ENCODE measurements at regions not wholly inside any gene's neighbourhood (a gene's known extent, or its start where the extent isn't known, plus 50 kb on each side); places are given as distances from the start of the nearest gene placed in this dataset.

- no peaks in the 10 kb centered on the region for H3K36me3 ChIP-seq (ENCODE audit: insufficient read depth)
- H3K79me2 ChIP-seq (replicated peaks; ENCODE audit: insufficient read depth) = no peaks in the 10 kb centered on the region
- H3F3A ChIP-seq (replicated peaks; ENCODE audit: low read depth) = no peaks in the 10 kb centered on the region
- H3K27me3 ChIP-seq (ENCODE audit: insufficient read depth) = no peaks in the 10 kb centered on the region
- Mint-ChIP-seq H3K27me3 (ENCODE audit: insufficient read depth, low read depth, poor library complexity) (peaks cover 3% of the 10 kb centered on the region), H3K27ac (no peak overlapping the region), H3K9me3 (no peaks in the 10 kb centered on the region), H3K36me3 (ENCODE audit: low read depth) (no peaks in the 10 kb centered on the region), H3K4me3 (no peak overlapping the region), H3K4me1 (no peaks in the 10 kb centered on the region; the same call in 2 of the 3 replicates)
- no peaks in the 10 kb centered on the region for H3K4me1 ChIP-seq (ENCODE audit: insufficient read depth)
- DNase-seq (ENCODE audit: low spot score) (no peak), ATAC-seq (no peak)
- no peaks in the 10 kb centered on the region for H4K20me1 ChIP-seq (replicated peaks; ENCODE audit: insufficient read depth)
- H3K9me2 ChIP-seq (ENCODE audit: insufficient read depth) = no peaks in the 10 kb centered on the region
- no peak overlapping the region for H2AFZ ChIP-seq
- no peak overlapping the region for H3K4me3 ChIP-seq
- no peak for TF ChIP-seq NANOG (IDR thresholded peaks at IDR 0.05; ENCODE audit: borderline replicate concordance)
- no peak for TF ChIP-seq REST (IDR thresholded peaks at IDR 0.05; ENCODE audit: unreplicated experiment)
- no peak for TF ChIP-seq ZNF114 (CRISPR knock-in tag; IDR thresholded peaks at IDR 0.05)
- no peak for TF ChIP-seq CREB1 (CRISPR knock-in tag; IDR thresholded peaks at IDR 0.05; ENCODE audit: low read depth)
- no peak for TF ChIP-seq ZNF462 (CRISPR knock-in tag; IDR thresholded peaks at IDR 0.05)
- no peak for TF ChIP-seq POLR2AphosphoS5 (IDR thresholded peaks at IDR 0.05; ENCODE audit: low read depth)
- no peak for TF ChIP-seq ETS1 (IDR thresholded peaks at IDR 0.05)
- no peak for TF ChIP-seq CTCF (conservative IDR thresholded peaks at IDR 0.05; ENCODE audit: low read depth in 2 of 2)
- no peak for TF ChIP-seq ZNF331 (CRISPR knock-in tag; IDR thresholded peaks at IDR 0.05; ENCODE audit: low read depth)
- TF ChIP-seq EZH2 (IDR thresholded peaks at IDR 0.05; ENCODE audit: low read depth, unreplicated experiment) = no peak
- TF ChIP-seq STAT1 (IDR thresholded peaks at IDR 0.05; ENCODE audit: unreplicated experiment) = no peak
- TF ChIP-seq JUNB (IDR thresholded peaks at IDR 0.05; ENCODE audit: unreplicated experiment) = no peak
- no peak for TF ChIP-seq EZH2phosphoT487 (IDR thresholded peaks at IDR 0.05; ENCODE audit: unreplicated experiment)
- H3K4me2 ChIP-seq = no peak overlapping the region
- no peak overlapping the region for H3K27ac ChIP-seq (ENCODE audit: low read depth)
These were observed 817.5 kb upstream of the SLC10A2 start for GRCh38 chr13:103883698-103884097.

Measured in GM23338 (cell line).